ENCODE measurements at regions not wholly inside any gene's neighbourhood (a gene's known extent, or its start where the extent isn't known, plus 50 kb on each side); places are given as distances from the start of the nearest gene placed in this dataset.
A peak's percentile ranks its signal among the peaks of the same experiment; 100 is the strongest.
"Not testable (repeated sequence)": the region's sequence is repeated elsewhere in the genome, so short reads cannot be mapped to it uniquely, and the experiment has no call there.

DNA sequence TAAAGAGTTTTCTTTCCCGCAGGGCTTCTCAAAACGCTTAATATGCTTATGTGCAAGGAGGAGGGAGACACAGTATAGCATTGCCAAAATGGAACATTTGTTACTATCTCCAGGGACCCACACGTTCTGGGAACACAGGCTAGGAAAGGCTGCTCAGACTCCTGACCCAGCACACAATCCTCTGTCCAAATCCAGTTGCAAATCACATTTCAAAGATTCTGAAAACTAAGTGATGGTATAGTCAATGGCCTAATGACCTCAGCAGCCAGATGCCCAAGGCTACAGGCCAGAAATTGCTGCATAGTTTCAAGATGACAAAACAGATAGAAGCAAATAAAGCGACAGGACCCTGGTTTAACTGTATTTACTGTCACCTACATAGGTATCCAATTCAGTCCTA is 97.0 kb upstream of the GRIP1 start:
- no peak for DNase-seq

DNA sequence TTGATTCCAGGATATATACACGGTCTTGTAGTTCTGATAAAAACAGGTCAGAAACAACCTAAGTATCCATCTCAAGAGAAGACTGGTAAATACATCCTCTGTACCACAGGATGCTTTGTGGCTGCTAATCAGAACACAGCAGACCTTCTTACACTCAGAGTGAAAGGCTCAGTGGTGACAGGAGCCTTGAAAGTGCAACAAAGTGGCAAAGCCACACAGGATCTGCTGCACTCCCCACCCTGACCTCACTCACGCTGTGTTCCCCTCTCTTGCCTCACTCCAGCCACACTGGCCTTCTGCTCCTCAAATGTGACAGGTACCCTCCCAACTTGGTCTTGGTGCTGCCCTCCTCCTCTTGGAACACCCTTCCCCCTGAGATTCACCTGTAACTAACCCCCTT is 98.1 kb upstream of the GRIP1 start:
- no peak for DNase-seq

DNA sequence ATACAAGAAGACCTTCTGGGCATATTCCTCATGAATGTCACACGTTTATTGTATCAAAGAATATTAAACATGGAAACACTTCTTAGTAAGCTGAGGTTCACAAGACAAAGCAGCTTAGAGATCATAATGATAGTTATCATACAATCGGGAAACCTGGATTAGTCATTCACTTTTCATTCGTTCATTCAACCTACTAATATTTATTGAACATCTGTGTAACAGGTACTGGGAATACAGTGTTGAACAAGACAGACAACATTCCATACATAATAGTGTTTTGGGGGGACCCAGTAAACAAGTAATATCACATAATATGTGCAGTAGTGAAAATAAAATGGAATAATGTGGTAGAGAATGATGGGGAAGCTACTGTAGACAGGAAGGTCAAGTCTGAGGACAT is 100.6 kb upstream of the GRIP1 start:
- DNase-seq: no peak

DNA sequence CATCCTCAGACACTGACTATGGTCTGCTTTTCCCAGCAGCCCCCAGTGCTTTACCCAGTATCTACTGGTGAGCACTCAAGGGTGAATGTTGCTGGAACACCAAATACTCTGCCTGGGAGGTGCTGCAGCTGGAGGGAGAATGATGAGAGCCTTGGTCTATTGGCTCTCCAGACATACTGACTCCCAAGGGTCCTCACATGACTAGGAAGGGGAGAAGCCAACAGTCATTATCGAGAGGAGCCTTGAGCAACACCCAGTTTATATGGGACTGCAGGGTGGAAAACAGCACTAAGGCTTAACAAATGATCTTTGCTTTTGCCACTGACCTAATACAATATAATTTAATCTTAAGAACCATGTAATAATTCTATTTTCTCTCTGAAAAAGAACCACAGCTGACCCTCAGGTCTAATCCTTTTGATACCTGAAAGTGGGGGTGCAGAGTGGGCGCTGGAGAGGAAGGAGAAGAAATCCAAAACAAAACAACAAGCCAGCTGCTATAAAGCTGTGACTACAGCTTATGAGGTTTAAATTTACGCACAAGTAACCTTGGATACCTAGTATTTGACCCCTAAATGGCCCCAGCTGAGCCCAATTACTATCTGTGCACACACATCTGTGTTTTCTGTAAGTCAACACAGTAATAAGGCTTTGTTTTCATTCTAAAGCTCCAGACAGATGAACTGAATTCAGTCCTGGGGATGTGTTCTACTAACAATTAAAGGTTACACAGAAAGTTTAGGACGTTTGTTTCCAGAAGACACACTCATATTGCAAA is 107.8 kb upstream of the GRIP1 start:
- no peak for DNase-seq

DNA sequence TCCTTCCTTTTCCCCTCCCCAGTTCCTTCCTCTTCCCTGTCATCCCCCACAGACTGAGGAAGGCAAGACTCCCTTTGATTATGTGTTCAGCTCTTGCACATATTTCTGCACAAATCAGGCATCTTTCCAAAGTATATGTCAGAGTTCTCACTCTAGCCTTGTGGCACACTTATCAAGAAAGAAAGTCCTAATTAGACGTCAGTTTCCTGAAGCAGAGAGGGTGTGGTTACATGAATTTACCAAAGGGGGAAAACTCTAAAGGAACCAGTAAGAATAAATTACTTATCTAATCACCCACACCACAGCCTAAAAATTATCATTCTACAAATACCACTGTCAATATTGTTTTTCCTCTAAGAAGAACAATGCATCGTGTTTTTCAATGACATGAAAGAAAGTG is 120.7 kb upstream of the GRIP1 start:
- DNase-seq: no peak

DNA sequence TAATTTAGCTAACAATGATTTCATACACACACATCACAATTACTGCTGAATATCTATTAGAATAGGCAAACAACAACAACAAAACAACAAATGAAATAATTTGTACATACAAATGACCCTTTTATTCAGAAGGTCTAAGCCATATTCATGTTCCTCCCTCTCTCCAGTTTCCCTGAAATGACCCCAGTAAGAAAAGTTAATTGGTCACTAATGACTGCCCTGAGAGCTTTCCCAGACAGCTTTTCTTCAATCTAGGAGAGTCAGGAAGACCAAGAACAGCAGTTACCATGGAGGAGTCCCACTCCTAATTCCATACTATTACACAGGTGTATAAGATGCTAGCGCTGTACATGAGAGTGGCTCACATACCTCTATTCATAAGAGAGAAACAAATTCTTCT is 121.2 kb upstream of the GRIP1 start:
- DNase-seq: no peak

DNA sequence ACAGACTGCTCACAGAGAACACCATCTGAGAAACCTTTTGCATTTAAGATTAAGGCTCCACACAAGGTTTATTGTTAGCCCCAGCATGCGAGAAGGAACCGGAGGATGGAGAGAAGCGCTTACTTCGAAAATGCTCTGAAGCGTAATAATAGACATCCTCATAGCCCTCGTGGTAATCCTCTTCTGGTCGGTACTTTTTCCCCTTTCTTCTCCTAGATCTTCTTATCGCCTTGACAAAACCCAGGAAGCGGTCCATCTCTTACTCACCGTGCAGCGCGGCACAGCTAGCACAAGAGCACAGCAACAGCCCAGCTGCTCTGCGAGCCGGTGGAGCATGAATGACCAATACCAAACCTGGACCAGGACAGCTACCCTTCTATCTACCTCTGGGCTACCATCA is 125.1 kb upstream of the GRIP1 start:
- DNase-seq: no peak

DNA sequence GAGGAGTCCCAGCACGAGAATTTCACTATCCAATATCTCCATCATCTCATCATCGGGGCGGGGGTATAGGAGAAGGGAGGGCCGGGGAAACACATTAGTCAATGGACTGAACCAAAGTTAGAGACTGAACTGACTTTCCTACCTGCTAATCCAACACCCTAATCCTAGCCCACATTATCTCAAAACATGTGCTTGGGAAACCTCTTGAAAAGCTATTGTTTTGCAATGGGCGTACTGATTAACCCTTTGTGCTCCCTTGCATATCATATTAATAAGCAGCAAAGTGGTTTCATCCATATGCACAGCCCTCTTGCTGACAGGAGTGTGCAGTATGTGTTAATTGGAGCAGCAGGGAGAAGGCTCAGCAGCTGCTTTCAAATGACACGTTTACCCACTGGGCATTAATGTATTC is 125.7 kb upstream of the GRIP1 start:
- DNase-seq: no peak

DNA sequence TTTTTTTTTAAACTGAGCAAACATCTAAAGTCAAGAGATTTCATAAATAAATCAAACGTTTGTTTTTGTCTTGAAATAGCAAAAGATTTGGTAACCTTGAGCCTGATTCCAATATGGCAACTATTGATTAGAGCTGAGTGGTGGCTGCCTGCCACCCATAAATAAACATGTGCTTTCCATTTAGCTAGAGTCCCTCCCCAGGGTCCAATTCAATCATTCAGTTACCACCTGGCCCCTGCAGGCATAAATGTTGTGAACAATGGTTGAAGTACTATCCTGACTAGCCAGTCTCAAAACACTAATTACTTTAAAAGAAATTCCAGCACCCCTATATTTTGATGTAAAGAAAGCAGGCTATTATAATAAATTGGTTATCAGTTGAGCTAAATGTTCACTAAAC is 129.7 kb upstream of the GRIP1 start:
- DNase-seq: no peak

DNA sequence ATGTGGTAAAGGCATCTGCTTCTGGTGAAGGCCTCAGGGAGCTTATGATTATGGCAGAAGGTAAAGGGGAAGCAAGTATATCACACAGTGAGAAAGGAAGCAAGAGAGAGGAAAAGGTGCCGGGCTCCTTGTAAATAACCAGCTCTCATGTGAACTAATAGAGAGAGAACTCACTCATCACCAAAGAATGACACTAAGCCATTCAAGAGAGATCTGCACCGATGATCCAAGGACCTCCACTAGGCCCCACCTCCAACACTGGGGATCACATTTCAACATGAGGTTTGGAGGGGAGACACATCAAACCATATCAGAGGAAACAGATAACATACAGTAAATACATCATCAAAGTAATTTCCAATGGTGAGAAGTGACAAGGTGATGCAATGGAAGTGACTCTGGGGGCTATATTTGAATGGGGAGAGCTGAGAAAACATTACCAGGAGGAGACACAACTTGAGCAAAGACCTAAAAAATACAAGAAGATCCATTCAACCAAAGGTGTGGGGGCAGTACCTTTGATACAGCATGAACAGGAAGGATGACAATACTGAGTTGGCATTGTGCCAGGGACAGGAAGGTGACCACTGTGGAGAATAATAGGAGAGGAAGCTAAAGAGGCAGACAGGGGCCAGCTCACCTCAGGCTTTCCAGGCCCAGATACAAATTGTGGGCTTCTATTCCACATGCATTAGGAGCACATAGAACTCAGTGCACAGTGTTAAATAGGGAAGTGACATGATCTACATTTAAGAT is 134.4 kb upstream of the GRIP1 start:
- peak; percentile 4 for DNase-seq

DNA sequence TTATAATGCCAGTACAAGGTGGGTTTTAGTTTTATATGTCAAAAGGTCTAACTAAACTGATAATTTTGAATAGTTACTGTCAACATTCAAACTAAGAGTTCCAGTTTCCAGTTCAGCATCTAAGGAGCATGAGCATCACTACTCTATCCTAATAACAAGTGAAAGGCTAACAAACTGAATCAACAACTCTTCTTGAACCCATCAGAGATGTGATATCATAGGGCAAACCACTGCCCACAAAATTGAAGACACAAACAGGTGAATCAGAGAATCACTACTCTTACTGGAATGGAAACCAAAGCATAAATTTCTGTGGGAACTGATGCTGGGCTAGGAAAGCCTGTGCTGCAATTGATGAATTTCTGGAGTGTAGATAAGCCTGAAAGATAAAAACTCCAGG is 140.7 kb upstream of the GRIP1 start:
- DNase-seq: no peak

DNA sequence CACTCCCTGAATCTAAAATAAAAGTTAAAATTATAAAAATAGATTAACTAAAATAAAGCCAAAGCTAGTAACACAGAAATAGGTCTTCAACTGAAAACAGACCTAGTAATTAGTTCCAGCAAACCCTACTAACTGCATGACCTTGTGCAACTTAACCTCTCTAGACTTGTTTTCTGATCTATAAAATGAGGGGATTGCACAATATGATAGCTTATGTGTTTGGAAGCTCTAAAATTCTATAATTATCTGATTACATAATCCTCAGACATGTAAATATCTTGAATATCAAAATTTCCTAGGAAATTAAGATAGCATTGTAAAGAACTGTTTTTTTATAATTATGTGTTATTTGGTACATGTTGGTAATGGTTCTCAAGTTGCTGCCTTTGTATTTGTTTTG is 144.1 kb upstream of the GRIP1 start:
- DNase-seq: no peak

DNA sequence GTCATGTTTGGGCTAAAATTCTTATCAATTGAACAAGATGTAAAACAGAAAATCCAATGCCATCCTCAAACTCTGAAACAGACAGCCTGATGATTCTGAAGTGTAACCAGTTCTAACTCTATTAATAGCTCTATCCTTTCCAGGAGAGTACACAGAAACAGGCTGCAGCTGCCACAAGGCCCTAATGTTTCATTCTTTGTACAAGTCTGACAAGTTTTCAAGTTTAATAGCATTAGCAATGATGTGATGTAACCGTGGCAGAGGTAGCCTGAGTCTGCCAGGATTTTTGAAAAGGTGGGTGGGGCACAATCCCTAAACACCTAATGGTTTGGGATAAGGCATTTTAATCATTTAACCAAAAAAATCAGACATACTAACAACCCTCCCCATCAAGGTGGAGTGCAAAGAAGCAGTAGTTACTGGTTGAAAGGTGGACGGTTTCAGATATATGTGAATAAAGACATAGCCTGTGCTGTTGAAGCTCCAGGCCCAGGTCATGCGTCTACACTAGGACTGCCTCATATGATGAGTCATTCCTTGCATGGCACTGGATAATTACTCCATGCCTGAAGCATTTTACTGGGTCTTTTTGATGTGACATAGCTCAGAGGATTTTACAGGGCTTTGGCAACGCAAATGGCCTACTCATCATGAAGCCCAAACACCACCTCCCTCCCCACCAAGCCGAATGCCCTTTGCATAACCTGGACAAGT is 145.1 kb upstream of the GRIP1 start:
- peak; percentile 2 for DNase-seq

DNA sequence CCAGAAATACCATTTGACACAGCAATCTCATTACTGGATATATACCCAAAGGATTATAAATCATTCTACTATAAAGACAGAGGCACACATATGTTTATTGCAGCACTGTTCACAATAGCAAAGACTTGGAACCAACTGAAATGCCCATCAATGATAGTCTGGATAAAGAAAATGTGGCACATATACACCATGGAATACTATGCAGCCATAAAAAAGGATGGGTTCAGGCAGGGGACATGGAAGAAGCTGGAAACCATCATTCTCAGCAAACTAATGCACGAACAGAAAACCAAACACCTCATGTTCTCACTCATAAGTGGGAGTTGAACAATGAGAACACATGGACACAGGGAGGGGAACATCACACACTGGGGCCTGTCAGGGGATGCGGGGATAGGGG is 147.0 kb upstream of the GRIP1 start:
- DNase-seq: not testable (repeated sequence)

DNA sequence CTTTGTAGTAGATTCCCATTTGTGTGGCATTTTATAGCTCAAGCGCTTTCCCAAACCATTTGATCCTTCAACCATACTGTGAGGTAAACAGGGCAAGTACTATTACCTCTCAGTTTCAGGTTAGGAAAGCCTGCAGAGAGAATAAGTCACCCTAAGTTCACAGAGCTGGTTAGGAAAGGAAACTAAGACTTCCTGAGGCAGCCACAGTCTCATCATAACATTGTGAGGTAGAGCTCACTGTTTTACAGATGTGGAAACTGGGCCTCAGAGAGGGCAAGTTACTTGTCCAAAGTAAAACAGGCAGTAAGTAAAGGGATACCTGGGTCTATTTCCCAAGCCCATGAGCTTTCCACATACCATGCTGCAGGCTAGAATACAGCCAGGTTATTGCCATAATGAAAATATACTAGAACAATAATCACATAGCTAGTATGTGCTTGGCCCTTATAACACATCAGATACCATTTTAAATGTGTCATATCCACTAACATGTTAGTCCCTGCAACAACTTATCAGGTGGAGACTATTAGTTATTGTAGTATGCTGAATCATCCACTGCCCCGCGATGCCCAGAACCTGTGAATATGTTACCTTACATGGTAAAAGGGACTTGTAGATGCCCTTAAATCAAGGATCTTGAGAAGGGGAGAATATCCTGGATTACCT is 150.9 kb upstream of the GRIP1 start:
- DNase-seq: no peak

DNA sequence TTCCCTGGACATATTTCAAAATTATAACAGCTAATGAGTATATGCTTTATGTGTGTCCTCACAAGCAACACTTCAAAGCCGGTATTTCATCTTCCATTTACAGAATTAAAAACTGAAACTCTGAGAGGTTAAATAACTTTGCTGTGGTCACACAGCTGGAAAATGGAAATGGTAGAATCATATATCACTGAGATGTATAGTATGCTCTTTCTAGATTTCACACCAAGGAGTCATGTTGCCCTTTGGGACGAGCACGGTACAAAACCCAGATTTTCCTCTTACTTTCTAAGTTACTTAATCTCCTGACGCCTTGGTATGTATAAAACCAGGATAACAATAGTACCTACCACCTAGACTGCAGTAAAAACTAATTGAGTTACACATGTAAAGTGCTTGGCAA is 152.6 kb upstream of the GRIP1 start:
- no peak for DNase-seq

DNA sequence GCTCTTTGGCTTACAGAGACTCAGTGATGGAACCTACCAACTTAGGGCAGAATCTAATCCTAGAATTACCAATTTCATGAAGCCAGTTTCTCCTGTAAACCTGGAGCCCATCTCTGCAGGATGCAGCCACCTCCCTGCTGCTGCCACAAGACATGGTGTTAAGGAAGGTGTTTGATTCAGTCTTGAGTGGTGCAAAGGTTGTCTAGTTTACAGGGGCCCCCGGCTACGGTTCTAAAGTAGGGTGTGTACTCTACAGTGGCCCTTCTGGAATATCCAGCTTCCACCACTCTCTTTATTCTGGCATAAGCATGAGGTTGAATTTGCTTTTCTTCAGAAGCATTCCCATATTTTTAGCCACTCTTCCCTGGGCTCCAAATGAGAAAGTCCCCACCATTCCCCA is 154.1 kb upstream of the GRIP1 start:
- no peak for DNase-seq

DNA sequence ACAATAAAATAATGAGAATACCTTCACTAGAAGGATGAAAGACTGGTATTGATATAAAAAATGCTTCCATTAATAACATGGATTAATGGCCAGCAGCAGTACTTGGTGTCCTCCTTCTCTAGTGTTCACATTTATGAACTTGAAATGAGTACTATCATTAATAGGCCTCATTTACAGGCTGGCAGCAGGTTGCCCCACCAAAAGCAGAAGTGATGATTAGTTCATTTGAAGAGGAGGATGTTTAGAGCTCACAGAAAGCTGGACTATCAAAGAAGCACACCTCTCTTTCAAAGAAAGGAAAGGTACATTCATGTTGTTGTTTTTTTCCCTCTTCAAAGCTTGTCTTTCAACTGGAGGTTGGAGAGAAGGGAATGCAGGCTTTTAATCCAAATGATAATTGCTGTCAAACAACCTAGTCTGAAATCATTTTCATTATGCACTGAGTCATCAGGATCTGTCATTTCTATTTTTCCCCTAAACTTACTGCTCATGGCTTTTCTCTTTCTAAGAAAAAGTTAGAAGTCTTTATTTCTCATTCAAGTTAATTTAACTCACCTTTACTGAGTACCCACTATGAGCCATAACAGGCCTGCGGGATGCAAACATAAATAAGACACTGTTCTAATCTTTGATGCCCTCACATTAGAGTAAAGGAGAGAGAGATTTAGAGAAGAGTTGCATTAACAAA is 157.9 kb upstream of the GRIP1 start:
- DNase-seq: no peak

DNA sequence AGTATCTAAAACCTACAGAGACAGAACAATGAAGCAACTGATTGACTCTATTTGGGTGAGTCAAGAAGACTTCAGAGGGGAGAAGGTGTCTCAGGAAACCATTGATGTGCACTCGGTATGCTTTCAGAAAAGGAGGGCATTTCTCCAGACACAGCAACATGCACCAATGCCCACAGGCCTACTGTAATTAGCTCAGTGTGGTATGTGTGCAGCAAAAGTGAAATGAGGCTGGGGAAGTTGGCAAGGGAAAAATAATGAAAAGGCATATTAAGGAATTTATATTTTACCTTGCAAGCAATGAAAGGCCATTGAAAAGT is 158.4 kb upstream of the GRIP1 start:
- no peak for DNase-seq

DNA sequence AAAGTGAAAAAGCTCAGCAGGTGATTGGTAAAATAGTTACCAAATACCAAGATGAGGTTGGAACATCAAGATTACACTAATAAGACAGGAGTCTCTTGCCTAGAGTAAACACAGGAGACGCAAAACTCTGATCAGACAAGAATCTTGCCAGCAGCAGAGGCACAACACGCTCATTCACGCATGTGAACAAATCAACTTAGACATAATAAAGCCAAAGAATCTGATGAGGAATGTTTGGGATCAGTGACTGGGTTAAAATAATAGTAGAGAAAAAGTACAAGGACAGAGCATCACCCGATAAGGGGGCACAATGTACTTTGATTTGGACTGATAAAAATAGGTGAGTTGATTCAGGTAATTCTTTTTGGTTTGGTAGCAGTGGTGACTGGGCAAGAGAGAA is 159.5 kb upstream of the GRIP1 start:
- no peak for DNase-seq

DNA sequence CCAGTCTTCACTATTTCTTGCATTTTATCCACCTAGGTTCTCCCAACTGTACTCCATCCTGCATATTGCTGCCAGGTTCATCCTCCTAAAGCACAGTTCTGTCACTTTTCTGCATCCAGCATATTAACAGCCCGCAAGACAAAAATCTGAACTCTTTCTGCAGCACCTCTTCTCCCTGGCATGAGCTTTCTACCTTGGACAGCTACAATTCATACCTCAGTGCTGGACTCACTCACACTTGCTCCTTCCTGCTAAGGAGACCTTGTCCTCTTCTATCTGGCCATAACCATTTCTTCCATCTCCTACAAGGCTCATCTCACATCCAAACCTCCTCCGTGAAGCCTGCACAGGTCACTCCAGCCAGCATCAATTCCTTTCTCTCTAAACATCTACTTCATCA is 170.1 kb upstream of the GRIP1 start:
- DNase-seq: no peak

DNA sequence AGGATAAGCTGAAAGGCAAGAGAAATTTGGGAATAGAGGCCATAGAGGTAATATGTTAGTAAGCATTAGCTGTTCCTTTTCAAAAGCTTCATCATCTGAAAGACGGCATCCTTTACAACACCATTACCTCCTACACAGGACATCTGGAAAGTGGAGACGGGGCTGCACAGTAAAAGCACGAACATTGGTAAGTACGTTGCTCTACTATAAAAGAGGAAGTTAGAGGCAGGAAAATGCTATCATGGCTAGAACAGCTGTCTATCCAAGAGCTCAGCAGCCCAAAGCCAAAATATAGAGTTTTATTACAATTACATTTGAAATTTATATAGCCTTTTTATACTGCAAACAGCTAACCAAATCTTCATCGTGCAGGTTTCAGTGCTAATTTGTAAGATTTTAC is 172.3 kb upstream of the GRIP1 start:
- DNase-seq: no peak

DNA sequence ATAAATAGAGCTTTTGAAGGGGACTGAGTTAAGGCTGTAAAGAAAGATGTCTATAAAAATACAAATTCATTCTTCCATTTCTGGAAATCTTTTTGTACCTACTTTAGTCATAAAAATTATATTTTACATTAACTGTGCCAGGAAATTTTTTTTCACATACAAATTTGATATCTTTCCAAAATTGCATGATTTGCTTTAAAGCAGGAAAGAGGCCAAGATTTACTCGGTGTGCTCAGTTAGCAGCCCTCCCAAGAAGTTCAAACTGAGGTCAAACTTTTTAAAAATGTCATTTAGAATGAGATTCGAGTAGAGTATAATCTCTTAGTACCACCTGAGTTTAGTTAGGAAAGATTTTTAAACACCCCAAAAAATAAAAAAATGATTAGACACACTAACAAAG is 173.2 kb upstream of the GRIP1 start:
- no peak for DNase-seq
